ENCODE measurements at regions not wholly inside any gene's neighbourhood (a gene's known extent, or its start where the extent isn't known, plus 50 kb on each side); places are given as distances from the start of the nearest gene placed in this dataset.

DNA sequence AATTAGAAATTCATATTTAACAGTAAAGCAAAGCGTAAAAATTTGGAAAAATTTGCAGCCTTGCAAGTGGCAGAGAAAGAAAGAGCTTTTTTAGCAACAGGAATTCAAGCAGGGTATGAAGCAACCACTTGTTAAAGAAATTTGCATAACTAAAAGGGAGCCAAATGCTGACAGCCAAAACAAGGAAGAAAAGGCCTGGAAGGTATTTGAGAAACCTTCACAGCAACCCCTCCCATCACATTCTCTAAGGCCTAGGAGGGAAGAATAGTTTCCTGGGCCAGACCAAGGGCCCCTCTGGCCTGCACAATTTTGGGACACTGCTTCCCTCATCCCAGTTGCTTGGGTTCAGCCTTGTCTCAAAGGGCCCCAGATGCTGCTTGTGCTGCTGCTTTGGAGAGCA is 672.4 kb upstream of the TMPRSS15 start:
- H3K9ac ChIP-seq (replicated peaks; ENCODE audit: extremely low read depth, insufficient read depth, low read length): no peak overlapping the region
- no peaks in the 10 kb centered on the region for H3K27me3 ChIP-seq (ENCODE audit: control insufficient read depth in 2 of 2, insufficient read depth in 2 of 2, low read length in 2 of 2)
- intact Hi-C loops (cut with micrococcal nuclease): no loop called here
- no peaks in the 10 kb centered on the region for H3K4me1 ChIP-seq (ENCODE audit: control insufficient read depth, extremely low read depth, insufficient read depth, low read length)
- BruUV-seq (replicated peaks): no TSS peak
- no peak overlapping the region for H2AFZ ChIP-seq (ENCODE audit: low read depth, low read length)
- no peak overlapping the region for H3K4me2 ChIP-seq (ENCODE audit: insufficient read depth, low read length)
- TF ChIP-seq, protein P1, sequence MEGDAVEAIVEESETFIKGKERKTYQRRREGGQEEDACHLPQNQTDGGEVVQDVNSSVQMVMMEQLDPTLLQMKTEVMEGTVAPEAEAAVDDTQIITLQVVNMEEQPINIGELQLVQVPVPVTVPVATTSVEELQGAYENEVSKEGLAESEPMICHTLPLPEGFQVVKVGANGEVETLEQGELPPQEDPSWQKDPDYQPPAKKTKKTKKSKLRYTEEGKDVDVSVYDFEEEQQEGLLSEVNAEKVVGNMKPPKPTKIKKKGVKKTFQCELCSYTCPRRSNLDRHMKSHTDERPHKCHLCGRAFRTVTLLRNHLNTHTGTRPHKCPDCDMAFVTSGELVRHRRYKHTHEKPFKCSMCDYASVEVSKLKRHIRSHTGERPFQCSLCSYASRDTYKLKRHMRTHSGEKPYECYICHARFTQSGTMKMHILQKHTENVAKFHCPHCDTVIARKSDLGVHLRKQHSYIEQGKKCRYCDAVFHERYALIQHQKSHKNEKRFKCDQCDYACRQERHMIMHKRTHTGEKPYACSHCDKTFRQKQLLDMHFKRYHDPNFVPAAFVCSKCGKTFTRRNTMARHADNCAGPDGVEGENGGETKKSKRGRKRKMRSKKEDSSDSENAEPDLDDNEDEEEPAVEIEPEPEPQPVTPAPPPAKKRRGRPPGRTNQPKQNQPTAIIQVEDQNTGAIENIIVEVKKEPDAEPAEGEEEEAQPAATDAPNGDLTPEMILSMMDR (IDR thresholded peaks at IDR 0.05; ENCODE audit: extremely low read depth in 1 of 2, insufficient read depth in 1 of 2, low read depth in 1 of 2, low read length in 2 of 2): no peak
- TF ChIP-seq FOS (IDR thresholded peaks at IDR 0.05; ENCODE audit: borderline replicate concordance, insufficient read depth, low read length) (no peak), GATA2 (IDR thresholded peaks at IDR 0.05; ENCODE audit: insufficient read depth, insufficient read length, low read depth, low read length) (no peak), MYC (IDR thresholded peaks at IDR 0.05; ENCODE audit: low read depth, low read length) (no peak), JUN (IDR thresholded peaks at IDR 0.05; ENCODE audit: borderline replicate concordance, insufficient read depth, insufficient read length, low read depth) (no peak), EZH2 (IDR thresholded peaks at IDR 0.05; ENCODE audit: borderline replicate concordance, low read depth, low read length, severe bottlenecking) (no peak), POLR2A (IDR thresholded peaks at IDR 0.05; ENCODE audit: low read depth, low read length) (no peak), POLR2AphosphoS5 (IDR thresholded peaks at IDR 0.05; ENCODE audit: insufficient read depth, low read depth, low read length) (no peak)
- TF ChIP-seq, protein P2, sequence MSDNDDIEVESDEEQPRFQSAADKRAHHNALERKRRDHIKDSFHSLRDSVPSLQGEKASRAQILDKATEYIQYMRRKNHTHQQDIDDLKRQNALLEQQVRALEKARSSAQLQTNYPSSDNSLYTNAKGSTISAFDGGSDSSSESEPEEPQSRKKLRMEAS (IDR thresholded peaks at IDR 0.05; ENCODE audit: insufficient read depth, insufficient read length): no peak
- dilution Hi-C loops (cut with MboI; ENCODE audit: extremely low pct_ligation_motif_present, low sequenced_read_pairs): no loop called here
- H3K9me3 ChIP-seq (replicated peaks; ENCODE audit: control insufficient read depth, insufficient read depth, low read length): no peaks in the 10 kb centered on the region
- no peak overlapping the region for H3K27ac ChIP-seq (ENCODE audit: insufficient read depth, low read depth, low read length)
- CTCF ChIA-PET: interaction anchor here (0.5 kb wide), 1 partner anchor 45 kb away, joined by 3 read pairs; no protein-coding TSS in a partner anchor
- POLR2A ChIA-PET: no interaction called here
- no peaks in the 10 kb centered on the region for H3K9me1 ChIP-seq (replicated peaks; ENCODE audit: control insufficient read depth, extremely low read depth, insufficient read depth, low read length)
- no peaks in the 10 kb centered on the region for H4K20me1 ChIP-seq (replicated peaks; ENCODE audit: control insufficient read depth, extremely low read depth, insufficient read depth, low read length)
- DNase-seq (ENCODE audit: low read depth, low spot score): no peak
- no peaks in the 10 kb centered on the region for H3K36me3 ChIP-seq (ENCODE audit: control insufficient read depth in 2 of 2, extremely low read depth in 1 of 2, insufficient read depth in 2 of 2, low read length in 2 of 2)
- H3K79me2 ChIP-seq (ENCODE audit: control insufficient read depth, insufficient read depth, low read length): no peaks in the 10 kb centered on the region
- no peak overlapping the region for H3K4me3 ChIP-seq (replicated peaks in 1 of 3; ENCODE audit: insufficient read depth in 1 of 3, low read depth in 1 of 3, low read length in 3 of 3)
- FAIRE-seq: no peak

All from endothelial cell of umbilical vein (primary cell).